Loucy (cell line): ENCODE measurements at regions not wholly inside any gene's neighbourhood (a gene's known extent, or its start where the extent isn't known, plus 50 kb on each side); places are given as distances from the start of the nearest gene placed in this dataset.

ENCODE experiments used
- EZH2phosphoT487 ChIP-seq: fragments of 200-600 bp; IDR thresholded peaks from 2 replicates; pipeline ENCODE4 v1.6.1; 2018; ENCODE audit warnings: antibody characterized with exemption, mild to moderate bottlenecking, moderate library complexity, borderline replicate concordance
- TF ChIP-seq, protein P1 (sequence below): fragments of 200-600 bp; sonication (generic); conservative IDR thresholded peaks from 2 replicates; pipeline ENCODE4 v1.5.1; 2014; ENCODE audit warnings: mild to moderate bottlenecking, antibody characterized with exemption, low read length

GRCh38 chr5:159698322-159698721 lies 218.0 kb upstream of the ADRA1B start:
- TF ChIP-seq, protein P1, sequence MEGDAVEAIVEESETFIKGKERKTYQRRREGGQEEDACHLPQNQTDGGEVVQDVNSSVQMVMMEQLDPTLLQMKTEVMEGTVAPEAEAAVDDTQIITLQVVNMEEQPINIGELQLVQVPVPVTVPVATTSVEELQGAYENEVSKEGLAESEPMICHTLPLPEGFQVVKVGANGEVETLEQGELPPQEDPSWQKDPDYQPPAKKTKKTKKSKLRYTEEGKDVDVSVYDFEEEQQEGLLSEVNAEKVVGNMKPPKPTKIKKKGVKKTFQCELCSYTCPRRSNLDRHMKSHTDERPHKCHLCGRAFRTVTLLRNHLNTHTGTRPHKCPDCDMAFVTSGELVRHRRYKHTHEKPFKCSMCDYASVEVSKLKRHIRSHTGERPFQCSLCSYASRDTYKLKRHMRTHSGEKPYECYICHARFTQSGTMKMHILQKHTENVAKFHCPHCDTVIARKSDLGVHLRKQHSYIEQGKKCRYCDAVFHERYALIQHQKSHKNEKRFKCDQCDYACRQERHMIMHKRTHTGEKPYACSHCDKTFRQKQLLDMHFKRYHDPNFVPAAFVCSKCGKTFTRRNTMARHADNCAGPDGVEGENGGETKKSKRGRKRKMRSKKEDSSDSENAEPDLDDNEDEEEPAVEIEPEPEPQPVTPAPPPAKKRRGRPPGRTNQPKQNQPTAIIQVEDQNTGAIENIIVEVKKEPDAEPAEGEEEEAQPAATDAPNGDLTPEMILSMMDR, result no peak
- TF ChIP-seq EZH2phosphoT487, result no peak
